HG03571 (cell line): ENCODE measurements at regions not wholly inside any gene's neighbourhood (a gene's known extent, or its start where the extent isn't known, plus 50 kb on each side); places are given as distances from the start of the nearest gene placed in this dataset.
"Not testable (repeated sequence)": the region's sequence is repeated elsewhere in the genome, so short reads cannot be mapped to it uniquely, and the experiment has no call there.

ENCODE experiments used
- ATAC-seq: cut with Tn5 transposase; IDR thresholded peaks from one replicate; pipeline ENCODE4 v1.9.1; 2021; ENCODE audit not compliant: unreplicated experiment

DNA sequence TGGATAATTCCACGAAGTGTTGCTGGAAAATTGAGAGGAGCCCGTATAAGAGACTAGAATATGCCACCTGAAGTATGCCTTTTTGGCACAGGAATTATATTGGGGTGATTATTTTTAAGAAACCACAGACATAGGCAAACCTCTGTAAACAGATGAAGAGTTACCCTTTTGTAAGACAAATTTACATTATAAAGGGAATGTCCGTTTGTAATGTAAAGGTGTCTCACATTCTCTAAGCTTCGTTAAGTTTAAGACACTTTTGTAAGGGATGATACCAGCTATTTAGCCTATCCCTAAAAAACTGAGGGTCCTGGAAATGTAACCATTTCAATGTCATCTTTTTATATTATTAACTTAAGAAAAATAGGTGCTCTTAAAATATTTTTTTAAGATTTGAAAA is 432.8 kb upstream of the SYT4 start:
- ATAC-seq: no peak

DNA sequence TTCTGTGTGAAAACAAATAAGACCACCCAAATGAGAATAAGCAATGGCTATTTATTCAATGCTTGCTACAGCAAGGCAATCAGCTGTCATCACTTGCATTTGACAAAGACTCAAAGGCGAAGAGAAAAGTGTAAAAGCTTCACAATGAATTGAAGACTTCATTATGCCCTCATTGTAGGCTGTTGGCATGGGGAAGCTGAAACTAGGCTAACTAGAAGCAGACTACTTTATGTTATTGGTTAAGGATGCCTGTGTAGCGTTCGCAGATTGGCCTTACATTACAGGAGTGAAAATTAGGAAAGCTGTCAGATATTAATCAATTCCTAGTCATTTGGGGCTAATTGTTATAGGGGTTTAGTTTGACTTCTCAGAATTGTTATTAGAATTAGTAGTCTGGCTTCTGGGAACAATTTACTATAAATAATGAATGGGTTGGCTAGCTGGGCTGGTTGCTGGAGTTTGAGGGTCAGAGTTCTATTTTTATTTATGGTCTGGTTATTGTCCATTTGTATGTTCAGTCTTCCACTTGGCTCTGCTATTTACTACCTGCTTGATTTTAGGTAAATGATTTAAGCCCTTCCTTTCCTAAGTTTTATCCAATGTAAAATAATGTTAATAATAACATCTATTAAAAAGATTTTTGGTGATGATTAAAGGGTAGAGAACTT is 437.2 kb upstream of the SYT4 start:
- ATAC-seq: no peak

DNA sequence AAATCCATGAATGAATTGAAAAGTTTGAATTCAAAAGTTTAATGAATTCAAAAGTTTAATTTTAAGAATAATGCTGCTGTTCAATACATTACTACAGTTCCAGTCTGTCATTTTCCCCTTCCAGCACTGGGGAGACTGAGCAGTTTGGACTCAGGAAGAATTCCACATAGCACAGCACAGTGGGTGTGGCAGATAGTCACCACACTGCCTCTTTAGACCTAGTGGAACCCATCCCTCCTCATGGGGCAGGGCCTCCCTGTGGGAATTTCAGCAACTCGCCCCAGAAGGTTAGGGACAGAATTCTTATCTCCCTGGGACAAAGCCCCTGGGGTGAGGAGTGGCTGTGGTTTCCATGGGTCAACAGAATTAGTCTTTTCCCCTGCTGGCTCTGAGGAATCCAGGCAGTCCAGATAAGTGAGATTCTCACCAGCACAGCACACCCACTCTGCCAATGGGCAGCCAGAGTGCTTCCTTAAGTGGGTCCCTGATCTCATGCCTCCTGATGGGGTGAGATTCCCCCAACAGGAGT is 442.0 kb upstream of the SYT4 start:
- ATAC-seq: no peak

DNA sequence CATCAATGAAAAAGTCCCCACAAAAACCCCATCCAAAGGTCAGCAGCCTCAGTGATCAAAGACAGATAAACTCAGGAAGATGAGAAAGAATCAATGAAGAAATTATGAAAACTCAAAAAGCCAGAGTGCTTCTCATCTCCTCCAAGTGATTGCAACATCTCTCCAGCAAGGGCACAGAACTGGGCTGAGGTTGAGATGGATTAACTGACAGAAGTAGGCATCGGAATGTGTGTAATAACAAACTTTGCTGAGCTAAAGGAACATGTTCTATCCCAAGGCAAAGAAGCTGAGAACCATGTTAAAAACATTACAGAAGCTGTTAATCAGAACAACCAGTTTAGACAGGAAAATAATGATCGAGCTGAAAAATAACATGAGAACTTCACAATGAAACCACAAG is 442.8 kb upstream of the SYT4 start:
- ATAC-seq: no peak

DNA sequence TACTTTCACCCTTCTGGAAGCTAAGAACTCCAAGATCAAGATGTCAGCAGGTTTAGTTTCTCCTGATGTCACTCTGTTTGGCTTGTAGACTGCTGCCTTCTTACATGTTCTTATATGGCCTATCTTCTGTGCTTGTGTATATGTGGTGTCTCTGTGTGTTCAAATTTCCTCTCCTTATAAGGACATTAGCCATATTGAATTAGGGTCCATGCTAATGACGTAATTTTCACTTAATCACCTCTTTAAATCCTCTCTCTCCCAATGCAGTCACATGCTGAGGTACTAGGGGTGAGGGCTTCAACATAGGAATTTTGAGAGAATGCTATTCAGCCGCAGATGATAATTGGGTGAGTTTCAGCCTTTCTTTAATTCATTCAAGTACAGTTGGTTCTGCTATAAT is 458.3 kb upstream of the SYT4 start:
- ATAC-seq: no peak

DNA sequence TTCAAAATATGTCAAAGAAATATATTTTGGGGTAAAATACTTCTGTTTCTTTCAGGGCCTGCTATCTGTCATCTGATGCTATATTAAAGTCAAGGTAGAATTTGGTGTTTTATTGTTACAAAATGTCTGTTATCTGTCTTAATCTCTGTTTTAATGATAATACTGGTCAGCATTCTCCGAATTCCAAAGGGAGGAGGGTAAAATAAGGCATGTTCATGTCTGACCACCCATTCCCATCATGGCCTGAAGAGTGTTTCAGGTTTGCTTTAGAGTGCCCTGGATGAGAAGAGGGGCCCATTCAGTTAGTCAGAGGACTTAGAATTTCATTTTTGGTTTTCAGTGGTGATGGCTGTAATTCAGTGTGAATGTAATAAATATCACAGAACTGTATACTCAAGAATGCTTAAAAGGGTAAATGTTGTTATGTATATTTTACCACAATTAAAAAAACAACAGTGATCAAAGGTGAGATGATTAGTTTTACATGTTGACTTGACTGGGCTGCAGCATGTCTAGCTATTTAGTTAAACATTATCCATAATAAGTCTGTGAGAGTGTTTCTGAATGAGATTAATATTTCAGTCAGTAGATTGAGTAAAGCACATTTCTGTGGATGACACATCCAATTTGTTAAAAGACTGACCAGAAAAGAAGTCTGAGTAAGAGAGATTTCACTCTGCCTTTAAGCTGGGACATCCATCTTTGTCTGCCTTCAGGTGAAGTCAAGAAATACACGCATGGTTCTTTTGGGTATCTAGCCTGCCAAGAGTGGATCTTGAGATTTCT is 467.9 kb upstream of the SYT4 start:
- no peak for ATAC-seq

DNA sequence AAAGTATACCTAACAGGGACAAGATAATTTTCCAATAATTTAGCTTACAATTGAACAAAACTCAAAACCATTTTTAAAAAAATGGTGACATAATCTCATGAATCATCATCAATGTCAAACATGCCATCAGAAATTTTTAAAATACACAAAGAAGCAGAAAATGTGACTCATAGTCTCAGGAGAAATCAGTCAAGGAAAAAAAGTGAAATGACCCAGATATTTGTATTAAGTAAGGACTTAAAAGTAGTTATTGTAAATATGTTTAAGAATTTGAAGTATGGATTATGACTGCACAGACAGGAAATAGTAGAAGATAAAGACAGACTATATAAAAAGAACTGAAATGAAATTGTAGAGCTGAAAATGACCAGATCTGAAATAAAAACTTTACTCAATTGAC is 473.9 kb upstream of the SYT4 start:
- no peak for ATAC-seq

DNA sequence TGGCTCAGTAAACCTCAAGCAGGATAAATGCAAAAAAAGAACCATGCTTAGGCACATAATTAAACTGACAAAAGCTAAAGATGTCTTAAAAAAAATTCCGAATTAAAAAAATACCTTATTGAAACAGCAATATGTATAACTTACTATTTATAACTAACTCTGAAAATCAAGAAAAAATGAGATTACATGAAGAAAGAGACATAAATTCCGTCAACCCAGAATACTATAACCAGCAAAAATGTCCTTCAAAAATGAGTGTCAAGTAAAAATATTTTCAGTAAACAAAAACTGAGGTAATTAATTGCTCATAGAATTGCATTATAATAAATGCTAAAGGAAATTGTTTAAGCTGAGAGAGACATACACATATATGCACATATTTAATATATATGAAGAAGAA is 474.5 kb upstream of the SYT4 start:
- no peak for ATAC-seq

DNA sequence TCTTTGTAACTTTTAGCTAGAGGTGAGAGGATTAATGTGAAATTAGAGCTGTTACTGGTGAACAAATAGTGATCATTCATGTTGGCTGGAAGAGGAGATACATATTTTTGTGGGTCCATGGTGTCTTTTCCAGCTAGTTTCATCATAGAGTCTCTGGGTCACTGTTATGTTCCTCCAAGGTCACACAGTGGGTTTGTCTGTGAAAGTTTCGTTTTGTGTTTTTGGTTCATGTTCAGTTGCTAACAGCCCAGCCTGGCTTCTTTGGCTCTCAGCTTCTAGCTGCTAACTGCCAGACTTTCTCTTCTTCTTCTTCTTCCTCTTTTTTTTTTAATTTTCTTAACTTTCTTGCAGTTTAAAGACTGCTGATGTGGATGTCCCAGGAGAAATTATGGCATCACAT is 480.0 kb upstream of the SYT4 start:
- ATAC-seq: no peak

DNA sequence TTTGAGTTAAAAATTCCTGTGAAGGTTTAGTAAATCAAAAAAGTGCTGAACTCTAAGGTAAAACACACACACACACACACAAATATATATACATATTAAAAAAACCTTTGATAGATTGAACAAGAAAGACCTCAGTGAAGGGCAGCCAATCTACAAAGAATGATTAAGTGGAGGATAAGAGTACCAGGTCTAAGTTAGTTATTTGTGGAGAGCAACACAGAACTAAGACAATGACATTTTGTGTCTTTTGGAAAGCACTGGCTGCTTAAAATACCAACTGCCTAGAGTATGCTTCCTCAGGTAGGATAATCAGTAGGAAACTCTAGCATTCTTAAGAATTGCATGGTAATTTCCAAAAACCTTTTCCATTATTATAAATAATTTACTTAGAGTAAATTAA is 481.4 kb upstream of the SYT4 start:
- ATAC-seq: no peak

DNA sequence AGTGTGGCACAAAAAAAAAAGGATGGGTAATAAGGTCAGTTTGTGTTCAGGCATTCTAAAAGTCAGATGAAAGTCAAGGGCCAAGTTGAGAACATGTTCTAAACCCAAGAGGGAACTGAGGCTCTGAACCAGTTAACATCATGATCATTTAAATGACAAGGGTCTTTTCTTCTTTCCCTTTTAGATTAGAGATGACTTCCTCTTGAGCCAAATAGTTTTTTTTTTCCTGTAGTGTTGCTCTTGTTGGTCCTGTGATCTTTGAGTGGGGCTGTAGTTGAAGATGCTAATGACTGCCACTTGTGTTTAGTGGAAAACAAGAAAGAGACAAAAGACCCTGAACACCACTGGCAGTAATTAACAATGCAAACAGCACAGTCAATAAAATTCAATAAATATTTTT is 482.7 kb upstream of the SYT4 start:
- no peak for ATAC-seq

DNA sequence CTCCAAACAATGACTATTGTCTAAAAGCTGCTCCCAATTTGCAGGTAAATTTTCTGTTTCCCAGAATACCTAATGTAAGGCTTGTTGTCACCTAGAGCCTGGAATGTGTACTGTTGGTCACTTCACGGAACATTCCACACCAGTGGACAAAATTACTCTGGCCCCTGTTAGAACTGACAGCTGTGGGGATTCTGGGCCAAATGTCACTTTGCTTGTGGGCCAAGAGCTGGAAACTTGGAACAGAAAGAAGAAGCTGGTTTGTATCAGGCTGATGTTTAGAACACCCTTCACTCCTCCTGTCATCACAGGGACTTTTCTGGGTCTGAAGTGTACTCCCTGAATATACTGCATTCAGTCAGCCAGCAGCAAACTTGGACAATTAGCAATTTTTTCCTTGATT is 495.6 kb upstream of the SYT4 start:
- ATAC-seq: no peak

DNA sequence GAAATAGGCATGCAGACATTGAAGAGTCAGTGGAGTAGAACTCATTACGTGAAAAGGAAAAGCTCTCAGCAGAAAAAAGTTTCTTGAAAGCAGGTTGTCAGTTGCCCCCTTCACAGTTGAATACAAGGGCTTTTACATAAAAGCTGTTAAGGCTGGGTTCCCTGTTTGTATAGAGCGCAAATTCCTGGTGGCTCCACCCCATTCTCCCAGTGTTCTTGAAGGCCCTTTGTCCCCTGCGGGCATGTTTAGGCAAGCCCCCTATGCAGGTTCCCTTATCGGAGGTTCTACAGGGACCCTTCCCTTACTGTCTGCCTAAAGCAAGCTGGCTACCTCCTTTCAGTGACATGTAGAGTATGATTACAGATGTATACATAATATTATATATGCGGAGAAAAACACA is 497.2 kb upstream of the SYT4 start:
- no peak for ATAC-seq

DNA sequence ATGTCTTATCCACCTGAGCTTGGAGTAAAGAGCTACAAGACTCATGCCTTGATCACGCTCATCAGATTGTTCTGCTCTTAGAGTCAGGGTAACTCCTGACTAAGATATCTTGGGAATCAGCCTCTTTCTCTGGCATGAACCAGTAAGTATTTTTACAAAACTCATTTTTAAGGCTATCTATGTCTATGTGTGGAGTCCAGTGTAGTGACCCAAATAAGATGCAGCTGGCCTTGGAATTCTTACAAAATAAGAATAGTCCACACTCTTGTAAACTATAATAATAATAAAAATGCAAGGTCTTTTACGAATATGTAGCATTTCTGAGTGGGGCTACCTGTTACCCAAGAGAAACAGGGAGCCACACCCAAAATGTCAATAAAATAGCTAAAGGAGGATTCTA is 498.3 kb upstream of the SYT4 start:
- ATAC-seq: no peak

DNA sequence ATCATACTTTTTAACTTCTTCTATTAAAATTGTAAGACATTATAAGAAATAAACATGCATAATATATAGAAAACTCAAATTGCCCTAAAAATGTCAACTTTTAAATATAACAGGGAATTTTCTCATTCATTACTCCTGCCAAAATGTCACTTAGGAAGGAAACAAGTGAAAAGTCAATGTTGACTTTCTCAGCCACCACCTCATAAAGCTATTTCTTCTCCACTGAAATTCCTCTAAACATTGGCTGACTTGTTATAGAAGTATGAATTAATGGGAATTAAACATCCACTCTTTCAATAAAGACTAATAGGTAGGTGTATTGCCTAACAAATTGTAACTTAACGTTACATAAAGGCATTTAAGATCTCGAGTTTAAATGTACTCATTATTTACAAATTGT is 499.7 kb upstream of the SYT4 start:
- no peak for ATAC-seq

DNA sequence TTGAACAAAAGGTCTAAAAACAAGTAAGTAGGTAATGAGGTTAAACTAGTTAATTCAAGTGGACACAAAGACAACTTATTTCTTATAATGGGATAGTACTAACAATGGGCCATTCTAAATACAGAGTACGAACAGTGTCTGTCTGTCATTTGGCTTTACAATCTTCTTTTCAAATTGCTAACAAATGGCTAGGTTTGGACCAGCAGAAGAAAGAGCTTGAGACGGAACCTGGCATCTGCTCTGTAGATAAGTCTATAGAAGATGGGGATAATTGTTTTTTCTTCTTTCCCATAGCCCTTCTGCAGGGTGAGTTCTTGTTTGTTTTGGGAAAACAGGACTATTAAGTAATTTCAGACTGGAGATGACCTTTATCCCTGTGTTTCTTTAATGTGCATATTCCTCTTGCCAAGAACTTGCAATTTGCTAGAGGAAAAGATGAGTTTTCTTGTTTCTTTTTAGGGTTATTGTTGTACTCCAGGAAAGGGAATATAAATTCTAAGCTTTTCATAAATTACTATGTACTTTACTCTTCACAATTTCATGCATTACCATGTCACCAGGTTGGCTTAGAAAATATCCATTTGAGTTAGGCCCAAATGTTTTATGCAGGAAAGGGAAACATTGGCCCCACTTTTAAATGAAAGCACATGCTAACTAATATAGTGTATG is 500.5 kb upstream of the SYT4 start:
- no peak for ATAC-seq

DNA sequence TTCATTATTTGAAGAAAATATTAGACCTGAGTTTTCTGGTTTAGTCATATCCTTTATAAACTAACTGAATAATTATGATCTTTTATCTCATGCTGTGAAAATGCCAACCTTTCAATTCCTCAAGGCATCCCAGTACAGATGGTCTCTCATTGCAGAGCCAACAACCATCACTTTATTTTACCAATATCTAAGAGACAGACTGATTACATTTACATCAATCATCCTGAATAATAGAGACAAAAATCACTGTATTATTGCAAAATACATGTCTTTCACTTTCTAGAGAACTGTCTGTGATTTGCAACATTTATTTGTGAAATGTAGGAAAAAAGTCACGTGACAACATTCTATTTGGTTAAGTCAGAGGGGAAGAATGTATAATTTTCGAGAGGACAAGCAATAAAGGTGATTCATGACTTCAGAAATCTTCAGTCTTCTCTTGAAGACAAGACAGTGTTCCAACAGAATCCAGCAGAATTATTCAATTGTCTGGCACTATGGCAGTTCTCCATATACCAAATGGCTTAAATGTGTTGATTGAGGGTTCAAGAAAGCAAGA is 503.6 kb upstream of the SYT4 start:
- ATAC-seq: no peak

DNA sequence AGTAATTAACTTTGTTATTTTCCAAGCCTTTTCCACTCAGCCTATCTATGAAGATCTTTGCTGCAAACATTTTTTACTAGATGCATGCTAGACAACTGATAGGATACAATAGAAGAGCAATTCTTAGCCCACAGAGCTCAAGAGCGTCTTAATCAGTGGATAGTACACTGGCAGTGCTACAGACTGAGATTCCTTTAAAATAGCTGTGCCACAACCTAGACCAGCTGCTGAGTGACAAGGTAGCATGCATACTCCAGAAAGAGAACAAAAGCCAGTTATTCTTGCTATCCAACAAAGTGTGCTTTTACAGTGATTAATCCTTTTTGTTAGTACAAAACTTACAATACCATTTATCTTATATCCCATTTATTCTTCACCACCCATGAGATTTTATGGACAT is 507.9 kb upstream of the SYT4 start:
- ATAC-seq: no peak

DNA sequence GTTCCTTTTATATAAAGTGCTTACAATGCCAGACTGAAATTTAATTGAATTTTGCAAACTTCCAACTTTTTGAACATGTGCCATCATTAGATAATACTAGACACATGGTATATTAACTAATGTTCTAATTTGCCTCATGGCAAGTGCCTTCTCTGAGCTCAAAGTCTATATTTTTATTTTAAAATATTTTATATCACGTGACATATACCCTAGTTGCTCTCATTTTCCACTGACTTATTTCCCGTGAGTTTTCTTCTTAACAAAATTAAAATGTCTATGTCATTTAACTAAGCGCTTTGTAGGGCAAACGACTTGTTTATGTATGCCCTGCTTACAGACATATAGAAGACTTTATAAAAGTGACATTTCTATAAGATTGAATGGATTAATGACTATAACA is 509.6 kb upstream of the SYT4 start:
- no peak for ATAC-seq

DNA sequence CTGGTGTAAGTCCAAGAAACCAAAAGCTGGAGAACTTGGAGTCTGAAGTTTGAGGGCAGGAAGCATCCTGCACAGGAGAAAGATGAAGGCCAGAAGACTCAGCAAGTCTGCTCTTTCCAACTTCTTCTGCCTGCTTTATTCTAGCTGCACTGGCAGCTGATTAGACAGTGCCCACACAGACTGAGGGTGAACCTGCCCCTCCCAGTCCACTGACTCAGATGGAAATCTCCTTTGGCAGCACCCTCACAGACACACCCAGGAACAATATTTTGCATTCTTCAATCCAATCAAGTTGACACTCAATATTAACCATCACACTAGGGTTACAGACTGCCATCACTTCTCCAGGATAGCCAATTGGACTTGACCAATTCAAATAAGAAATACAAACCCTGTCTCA is 510.4 kb upstream of the SYT4 start:
- not testable (repeated sequence) for ATAC-seq

DNA sequence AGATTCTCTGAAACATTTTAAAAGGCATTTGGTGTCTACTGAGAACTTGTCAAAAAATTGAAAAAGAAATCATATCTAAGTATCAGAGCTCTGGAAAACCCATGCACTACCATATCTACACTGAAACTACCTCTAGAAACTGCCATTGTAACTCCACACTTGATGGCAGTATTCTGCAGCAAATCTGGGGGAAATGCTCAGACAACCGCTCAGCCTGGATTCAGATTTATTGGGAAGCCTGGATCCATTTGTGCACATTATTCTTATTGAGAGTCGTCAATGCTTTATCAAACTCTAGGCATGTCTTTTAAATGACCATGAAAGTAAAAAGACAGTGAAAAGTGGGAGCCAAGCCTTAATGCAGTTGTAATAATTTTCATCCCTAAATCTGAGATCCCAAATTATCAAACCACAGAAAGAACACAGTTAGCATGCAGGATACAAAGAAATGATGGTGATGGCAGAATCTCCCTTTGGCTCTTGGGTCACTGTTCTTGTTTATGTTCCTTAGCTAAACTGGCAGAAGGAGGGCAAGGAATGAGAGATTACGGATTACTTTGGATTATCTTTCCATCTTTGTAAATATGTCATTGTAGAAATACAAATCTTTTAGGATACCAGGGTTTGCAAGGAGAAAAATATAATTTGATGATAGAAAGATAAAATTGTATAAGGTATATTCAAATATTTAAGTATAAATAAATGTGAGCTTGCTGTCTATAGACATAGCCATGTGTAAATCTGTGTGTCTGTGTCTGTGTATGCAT is 512.1 kb upstream of the SYT4 start:
- ATAC-seq: no peak
